ENCODE measurements at regions not wholly inside any gene's neighbourhood (a gene's known extent, or its start where the extent isn't known, plus 50 kb on each side); places are given as distances from the start of the nearest gene placed in this dataset.

GRCh38 chr7:155360495-155361345, 63.0 kb downstream of the INSIG1 start:
- DNase-seq (ENCODE audit: low read depth) = no peak

DNA sequence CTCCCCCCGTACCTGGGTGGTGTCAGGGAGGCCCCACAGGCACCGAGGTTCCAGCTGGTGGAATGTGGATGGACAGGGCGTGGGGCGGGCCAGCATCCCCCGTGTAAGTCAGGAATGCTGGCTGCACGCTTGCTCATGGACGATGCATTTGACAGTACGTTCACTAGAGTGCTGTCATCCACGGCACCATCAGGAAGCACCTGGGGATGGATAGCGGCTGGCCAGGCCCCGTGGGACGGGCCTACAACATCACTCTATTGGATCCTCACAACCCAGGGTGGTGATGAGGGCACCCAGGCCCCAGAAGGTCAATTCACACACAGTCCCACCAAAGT, 63.6 kb downstream of the INSIG1 start:
- DNase-seq (ENCODE audit: low read depth) = no peak

GRCh38 chr7:155361947-155362346, 64.3 kb downstream of the INSIG1 start:
- no peak for DNase-seq (ENCODE audit: low read depth)

GRCh38 chr7:155362380-155363145, 64.9 kb downstream of the INSIG1 start:
- no peak for DNase-seq (ENCODE audit: low read depth)

- no peak for DNase-seq (ENCODE audit: low read depth)
Measured at GRCh38 chr7:155363146-155363539, 65.5 kb downstream of the INSIG1 start.

- DNase-seq (ENCODE audit: low read depth) = no peak
Measured at GRCh38 chr7:155363852-155364600, 66.3 kb downstream of the INSIG1 start.

- DNase-seq (ENCODE audit: low read depth) = no peak
Measured at GRCh38 chr7:155365146-155365874, 67.6 kb downstream of the INSIG1 start.

DNA sequence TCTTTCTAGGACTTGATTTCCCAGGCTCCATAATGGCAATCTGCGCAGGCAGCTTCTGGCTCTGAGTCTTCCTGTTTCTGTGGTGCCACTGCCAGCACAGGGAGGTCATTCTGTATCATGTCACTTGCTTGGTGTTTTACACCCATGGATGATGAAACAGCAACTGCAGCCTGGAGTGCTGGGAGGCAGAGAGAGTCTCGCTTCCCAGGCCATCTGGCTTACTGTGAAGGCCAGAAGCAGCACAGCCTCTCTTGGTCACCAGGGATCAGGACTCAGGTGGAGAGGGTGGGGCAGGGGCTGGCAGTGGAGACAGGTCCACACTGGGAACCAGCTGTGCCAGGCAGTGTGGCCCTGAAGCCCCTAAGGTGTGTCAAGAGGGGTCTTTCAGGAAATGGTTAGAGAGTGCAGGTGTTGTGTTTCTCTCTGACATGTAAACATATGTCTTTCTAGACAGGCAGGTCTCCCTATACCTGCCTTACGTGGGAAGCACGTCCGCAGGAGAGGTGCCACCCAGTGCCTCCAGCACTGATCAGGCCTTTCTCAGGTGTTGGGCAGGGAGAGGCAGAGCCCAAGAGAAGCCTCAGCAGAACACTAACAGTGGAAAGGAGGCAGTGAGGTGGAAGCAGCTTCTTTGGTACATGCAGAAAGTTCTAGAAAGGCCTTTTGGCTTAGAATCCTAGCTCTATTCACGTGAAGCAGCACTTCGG, 71.4 kb downstream of the INSIG1 start:
- DNase-seq (ENCODE audit: low read depth) = no peak

DNA sequence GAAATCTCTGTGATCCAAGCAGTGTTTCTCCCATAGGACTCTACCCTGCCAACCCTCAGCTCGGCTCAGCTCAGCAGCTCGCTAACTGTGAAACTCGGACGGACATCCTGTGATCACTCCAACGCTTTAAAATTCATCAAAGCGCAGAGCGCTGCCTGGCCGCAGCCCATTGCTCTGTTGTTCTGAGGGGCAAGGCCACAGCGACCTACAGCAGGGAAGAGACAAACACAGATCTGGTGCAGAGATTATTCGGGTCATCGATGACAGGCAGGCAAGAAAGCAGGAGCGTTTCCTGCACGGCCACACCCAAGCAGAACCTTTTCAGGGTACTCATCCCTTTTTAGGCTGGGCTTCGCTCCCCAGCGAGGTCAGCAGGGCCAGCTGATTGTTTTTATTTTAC, 72.1 kb downstream of the INSIG1 start:
- no peak for DNase-seq (ENCODE audit: low read depth)

GRCh38 chr7:155371331-155371883, 73.7 kb downstream of the INSIG1 start:
- DNase-seq (ENCODE audit: low read depth) = no peak

DNA sequence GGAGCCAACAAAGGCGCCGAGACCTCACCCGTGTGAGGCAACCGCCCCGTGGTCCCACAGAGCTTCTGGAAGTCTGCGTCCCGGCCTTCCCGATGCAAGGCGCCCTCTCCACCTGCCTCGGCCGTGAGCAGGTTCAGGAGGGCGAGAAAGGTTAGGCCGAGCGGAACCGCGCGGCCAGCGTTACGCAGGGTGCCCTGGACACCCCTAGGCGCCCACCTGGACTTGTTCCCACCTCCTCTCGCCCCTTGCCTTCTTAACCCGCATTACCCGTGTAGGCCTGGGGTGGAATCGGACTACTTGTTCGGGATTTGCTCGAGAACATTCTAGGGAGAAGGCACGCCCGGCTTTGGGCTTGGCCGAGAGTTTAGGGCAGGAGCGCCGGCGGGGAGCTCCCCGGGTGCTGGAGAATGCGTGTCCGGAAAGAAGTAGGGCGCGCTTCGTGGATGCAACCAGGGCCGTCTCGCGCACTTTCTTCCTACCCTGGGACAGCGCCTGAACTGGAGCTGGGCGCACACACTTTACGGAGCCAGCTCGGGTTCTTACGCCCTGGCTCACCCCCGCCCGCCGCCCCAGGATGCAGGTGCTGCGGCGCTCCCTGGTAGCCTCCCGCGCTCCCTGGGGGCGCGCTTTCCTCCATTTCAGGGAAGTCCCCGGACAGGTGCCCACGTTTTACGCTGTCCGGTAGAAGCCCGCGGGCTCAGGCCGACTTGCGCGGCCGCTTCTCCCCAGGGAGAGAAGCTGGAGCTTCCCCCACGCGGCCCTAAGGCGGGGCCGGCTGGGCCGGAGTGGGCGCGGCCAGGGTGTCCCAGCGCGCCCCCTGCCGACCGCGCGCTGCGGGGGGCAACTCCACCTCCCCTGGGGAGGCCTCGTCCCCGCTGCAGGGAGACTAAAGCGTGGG, 74.5 kb downstream of the INSIG1 start:
- DNase-seq (ENCODE audit: low read depth) = no peak

GRCh38 chr7:155372782-155373358, 75.2 kb downstream of the INSIG1 start:
- DNase-seq (ENCODE audit: low read depth) = no peak

DNA sequence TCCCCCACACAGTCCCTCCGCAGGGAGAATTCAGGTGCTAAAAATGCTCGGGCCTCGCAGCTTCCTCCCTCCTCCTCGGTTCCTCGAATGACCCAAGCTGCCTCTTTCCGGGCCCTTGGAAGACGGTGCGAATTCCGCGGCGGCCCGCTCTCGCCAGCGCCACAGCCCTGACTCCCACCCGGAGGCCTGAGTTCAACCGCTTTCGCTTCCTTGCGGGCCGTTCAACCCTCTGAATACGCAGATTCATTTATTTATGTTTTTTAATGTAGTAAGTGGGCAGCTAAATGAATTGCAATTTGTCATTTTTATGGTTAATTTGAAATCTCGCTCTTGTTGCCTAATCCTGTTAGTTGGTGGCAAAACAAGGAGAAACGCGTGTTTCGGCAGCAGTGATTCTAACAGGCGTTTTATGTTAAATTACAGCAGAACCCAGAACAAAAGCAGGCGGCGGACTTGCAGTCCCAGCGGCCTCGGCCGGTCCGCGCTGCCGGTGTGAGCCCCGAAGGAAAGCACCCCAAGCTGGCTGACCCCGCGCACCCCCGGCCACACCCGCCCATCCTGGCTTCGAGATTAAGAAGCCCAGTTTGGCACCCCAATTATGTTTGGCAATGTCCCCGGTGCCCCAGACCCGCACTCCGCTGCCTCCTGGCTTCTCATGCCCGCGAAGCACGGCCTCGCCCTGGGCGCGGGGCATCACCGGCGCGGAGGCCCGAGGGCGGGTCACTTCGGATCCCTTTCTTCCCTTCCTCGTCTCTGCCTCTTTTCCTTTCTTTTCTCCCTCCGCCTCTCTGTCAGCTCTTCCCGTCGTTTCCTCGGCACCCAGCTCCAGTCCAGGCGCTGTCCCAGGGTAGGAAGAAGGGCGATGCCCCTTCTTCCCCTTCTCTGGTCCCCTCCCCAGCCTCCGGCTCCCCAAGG, 75.9 kb downstream of the INSIG1 start:
- DNase-seq (ENCODE audit: low read depth) = no peak

GRCh38 chr7:155374276-155375252, 76.9 kb downstream of the INSIG1 start:
- DNase-seq (ENCODE audit: low read depth) = no peak

- no peak for DNase-seq (ENCODE audit: low read depth)
Measured at GRCh38 chr7:155375337-155376277, 77.9 kb downstream of the INSIG1 start.

Data from T-helper 22 cell (primary cell).